ENCODE measurements at regions not wholly inside any gene's neighbourhood (a gene's known extent, or its start where the extent isn't known, plus 50 kb on each side); places are given as distances from the start of the nearest gene placed in this dataset.

- TF ChIP-seq KDM1A (IDR thresholded peaks at IDR 0.05; ENCODE audit: borderline replicate concordance) (no peak), ZNF274 (IDR thresholded peaks at IDR 0.05; ENCODE audit: insufficient read depth, insufficient read length) (no peak), NFYA (IDR thresholded peaks at IDR 0.05; ENCODE audit: borderline replicate concordance, low read depth, low read length) (no peak)
Observed at GRCh38 chr1:39130325-39130724, 74.2 kb upstream of the MACF1 start.

All from GM12878 (cell line).